ENCODE measurements at regions not wholly inside any gene's neighbourhood (a gene's known extent, or its start where the extent isn't known, plus 50 kb on each side); places are given as distances from the start of the nearest gene placed in this dataset.

DNA sequence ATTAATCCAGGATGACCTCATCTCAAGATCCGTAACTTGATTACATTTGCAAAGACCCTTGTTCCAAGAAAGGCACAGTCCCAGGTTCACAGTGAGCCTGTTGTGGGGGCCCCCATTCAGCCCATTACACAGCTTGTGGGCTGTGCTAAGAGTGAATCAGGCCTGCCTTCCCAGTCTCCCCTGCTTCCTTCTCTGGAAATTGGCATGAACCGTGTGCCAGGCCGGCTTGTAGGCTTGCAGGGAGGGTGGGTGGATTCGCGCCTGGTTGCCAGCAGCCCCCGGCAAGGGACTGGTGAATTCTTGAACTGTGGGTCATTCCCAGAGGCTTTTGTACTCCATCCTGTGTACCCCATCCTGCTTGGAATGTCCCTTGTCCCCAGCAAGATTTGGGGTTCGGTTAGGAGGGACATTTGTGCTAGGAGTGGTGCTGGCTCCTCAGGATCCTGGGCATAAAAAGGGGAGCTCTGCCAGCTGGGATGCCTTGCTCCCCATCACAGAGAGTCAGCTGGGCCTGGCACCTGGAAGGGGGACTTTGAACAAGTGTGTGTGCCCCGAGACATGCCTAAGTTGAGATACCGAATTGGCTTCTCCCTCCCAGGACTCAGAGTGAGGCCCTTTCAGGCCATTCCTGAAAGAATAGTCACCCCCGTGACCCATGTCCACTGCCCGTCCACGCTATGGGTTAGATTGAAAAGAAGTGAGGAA lies 818.2 kb downstream of the BRD1 start:
- peaks cover 5% of the 10 kb centered on the region; the same call in 2 of the 3 replicates for H3K9me3 Mint-ChIP-seq
- Histone ChIP-seq H3K27ac (ENCODE audit: low read depth) (no peak overlapping the region), H3K4me2 (no peak overlapping the region), H3K4me1 (ENCODE audit: insufficient read depth) (no peaks in the 10 kb centered on the region), H2AFZ (no peak overlapping the region), H3F3A (replicated peaks; ENCODE audit: low read depth) (no peaks in the 10 kb centered on the region), H3K9me2 (ENCODE audit: insufficient read depth) (no peaks in the 10 kb centered on the region), H3K36me3 (ENCODE audit: insufficient read depth) (peaks cover 4% of the 10 kb centered on the region; the same call in 1 of the 2 replicates), H4K20me1 (replicated peaks; ENCODE audit: insufficient read depth) (no peaks in the 10 kb centered on the region), H3K27me3 (ENCODE audit: insufficient read depth) (no peaks in the 10 kb centered on the region), H3K79me2 (replicated peaks; ENCODE audit: insufficient read depth) (no peaks in the 10 kb centered on the region), H3K4me3 (no peak overlapping the region)
- H3K36me3 Mint-ChIP-seq (ENCODE audit: low read depth): no peaks in the 10 kb centered on the region
- 0 out of 3 replicates have a peak, but pooled peaks cover 2% of the 10 kb centered on the region for H3K4me1 Mint-ChIP-seq
- TF ChIP-seq ZNF462 (CRISPR knock-in tag; IDR thresholded peaks at IDR 0.05) (no peak), ETS1 (IDR thresholded peaks at IDR 0.05) (no peak), ZNF114 (CRISPR knock-in tag; IDR thresholded peaks at IDR 0.05) (no peak), EZH2phosphoT487 (IDR thresholded peaks at IDR 0.05; ENCODE audit: unreplicated experiment) (no peak), JUNB (IDR thresholded peaks at IDR 0.05; ENCODE audit: unreplicated experiment) (no peak), NANOG (IDR thresholded peaks at IDR 0.05; ENCODE audit: borderline replicate concordance) (no peak), CREB1 (CRISPR knock-in tag; IDR thresholded peaks at IDR 0.05; ENCODE audit: low read depth) (no peak), STAT1 (IDR thresholded peaks at IDR 0.05; ENCODE audit: unreplicated experiment) (no peak), POLR2AphosphoS5 (IDR thresholded peaks at IDR 0.05; ENCODE audit: low read depth) (no peak), ZNF331 (CRISPR knock-in tag; IDR thresholded peaks at IDR 0.05; ENCODE audit: low read depth) (no peak), CTCF (conservative IDR thresholded peaks at IDR 0.05; ENCODE audit: low read depth in 2 of 2) (no peak), EZH2 (IDR thresholded peaks at IDR 0.05; ENCODE audit: low read depth, unreplicated experiment) (no peak)
- TF ChIP-seq, protein P1, sequence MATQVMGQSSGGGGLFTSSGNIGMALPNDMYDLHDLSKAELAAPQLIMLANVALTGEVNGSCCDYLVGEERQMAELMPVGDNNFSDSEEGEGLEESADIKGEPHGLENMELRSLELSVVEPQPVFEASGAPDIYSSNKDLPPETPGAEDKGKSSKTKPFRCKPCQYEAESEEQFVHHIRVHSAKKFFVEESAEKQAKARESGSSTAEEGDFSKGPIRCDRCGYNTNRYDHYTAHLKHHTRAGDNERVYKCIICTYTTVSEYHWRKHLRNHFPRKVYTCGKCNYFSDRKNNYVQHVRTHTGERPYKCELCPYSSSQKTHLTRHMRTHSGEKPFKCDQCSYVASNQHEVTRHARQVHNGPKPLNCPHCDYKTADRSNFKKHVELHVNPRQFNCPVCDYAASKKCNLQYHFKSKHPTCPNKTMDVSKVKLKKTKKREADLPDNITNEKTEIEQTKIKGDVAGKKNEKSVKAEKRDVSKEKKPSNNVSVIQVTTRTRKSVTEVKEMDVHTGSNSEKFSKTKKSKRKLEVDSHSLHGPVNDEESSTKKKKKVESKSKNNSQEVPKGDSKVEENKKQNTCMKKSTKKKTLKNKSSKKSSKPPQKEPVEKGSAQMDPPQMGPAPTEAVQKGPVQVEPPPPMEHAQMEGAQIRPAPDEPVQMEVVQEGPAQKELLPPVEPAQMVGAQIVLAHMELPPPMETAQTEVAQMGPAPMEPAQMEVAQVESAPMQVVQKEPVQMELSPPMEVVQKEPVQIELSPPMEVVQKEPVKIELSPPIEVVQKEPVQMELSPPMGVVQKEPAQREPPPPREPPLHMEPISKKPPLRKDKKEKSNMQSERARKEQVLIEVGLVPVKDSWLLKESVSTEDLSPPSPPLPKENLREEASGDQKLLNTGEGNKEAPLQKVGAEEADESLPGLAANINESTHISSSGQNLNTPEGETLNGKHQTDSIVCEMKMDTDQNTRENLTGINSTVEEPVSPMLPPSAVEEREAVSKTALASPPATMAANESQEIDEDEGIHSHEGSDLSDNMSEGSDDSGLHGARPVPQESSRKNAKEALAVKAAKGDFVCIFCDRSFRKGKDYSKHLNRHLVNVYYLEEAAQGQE (IDR thresholded peaks at IDR 0.05; ENCODE audit: unreplicated experiment): no peak
- no peak overlapping the region for H3K4me3 Mint-ChIP-seq
- ATAC-seq: no peak
- peaks cover 3% of the 10 kb centered on the region for H3K27me3 Mint-ChIP-seq (ENCODE audit: insufficient read depth, low read depth, poor library complexity)
- DNase-seq (ENCODE audit: low spot score): no peak
- H3K27ac Mint-ChIP-seq: no peak overlapping the region

Data from GM23338 (cell line).